HUES48 (cell line): ENCODE measurements at regions not wholly inside any gene's neighbourhood (a gene's known extent, or its start where the extent isn't known, plus 50 kb on each side); places are given as distances from the start of the nearest gene placed in this dataset.
"Not testable (repeated sequence)": the region's sequence is repeated elsewhere in the genome, so short reads cannot be mapped to it uniquely, and the experiment has no call there.

Experiments used
- H3K27ac ChIP-seq: one replicate; pipeline ENCODE4 v1.7.0; 2013; ENCODE audit warnings: low read depth, low read length, inconsistent platforms
- H3K27me3 ChIP-seq: 2 replicates; pipeline ENCODE4 v1.6.1; 2013; ENCODE audit warnings: mild to moderate bottlenecking, low read length; ENCODE audit not compliant: control insufficient read depth, insufficient read depth
- H3K36me3 ChIP-seq: 2 replicates; pipeline ENCODE4 v1.6.1; 2013; ENCODE audit warnings: low read length; ENCODE audit not compliant: control insufficient read depth, insufficient read depth
- H3K4me1 ChIP-seq: 2 replicates; pipeline ENCODE4 v1.6.1; 2013; ENCODE audit warnings: mild to moderate bottlenecking, low read length; ENCODE audit not compliant: control insufficient read depth, insufficient read depth
- H3K4me3 ChIP-seq: 2 replicates; pipeline ENCODE4 v1.5.1; 2013; ENCODE audit warnings: mild to moderate bottlenecking, low read depth, low read length
- H3K9ac ChIP-seq: 2 replicates; pipeline ENCODE4 v1.6.1; 2013; ENCODE audit warnings: mild to moderate bottlenecking, low read depth, low read length, moderate library complexity
- H3K9me3 ChIP-seq: 2 replicates; pipeline ENCODE4 v1.6.1; 2013; ENCODE audit warnings: low read length; ENCODE audit not compliant: control insufficient read depth, insufficient read depth

DNA sequence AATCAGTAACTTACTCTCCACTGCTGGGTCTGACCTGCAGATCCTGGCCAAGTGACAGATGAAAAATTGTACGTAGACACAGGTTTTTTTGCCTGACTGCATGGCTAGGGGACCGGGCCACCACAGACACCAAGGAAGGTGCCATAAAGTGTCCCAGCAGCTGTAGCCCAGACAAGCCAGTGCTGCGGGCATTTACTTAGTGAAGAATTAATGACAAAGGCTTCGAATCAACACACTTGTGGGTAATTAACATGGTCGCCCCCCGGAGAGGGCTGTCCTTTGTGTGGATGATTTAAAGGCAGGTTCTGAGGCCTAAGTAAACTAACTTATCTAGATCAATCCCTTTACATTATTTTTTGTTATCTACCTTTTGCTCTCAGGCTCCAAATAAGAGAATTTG lies 1709.1 kb upstream of the LRRTM1 start:
- H3K36me3 ChIP-seq, result no peaks in the 10 kb centered on the region
- peaks cover 16% of the 10 kb centered on the region for H3K4me1 ChIP-seq
- peak overlapping the region; percentile 41 for H3K4me3 ChIP-seq
- H3K27ac ChIP-seq, result peak overlapping the region; percentile 53
- no peaks in the 10 kb centered on the region; the same call in 1 of the 2 replicates for H3K9me3 ChIP-seq
- H3K9ac ChIP-seq, result no peak overlapping the region
- H3K27me3 ChIP-seq, result no peaks in the 10 kb centered on the region

DNA sequence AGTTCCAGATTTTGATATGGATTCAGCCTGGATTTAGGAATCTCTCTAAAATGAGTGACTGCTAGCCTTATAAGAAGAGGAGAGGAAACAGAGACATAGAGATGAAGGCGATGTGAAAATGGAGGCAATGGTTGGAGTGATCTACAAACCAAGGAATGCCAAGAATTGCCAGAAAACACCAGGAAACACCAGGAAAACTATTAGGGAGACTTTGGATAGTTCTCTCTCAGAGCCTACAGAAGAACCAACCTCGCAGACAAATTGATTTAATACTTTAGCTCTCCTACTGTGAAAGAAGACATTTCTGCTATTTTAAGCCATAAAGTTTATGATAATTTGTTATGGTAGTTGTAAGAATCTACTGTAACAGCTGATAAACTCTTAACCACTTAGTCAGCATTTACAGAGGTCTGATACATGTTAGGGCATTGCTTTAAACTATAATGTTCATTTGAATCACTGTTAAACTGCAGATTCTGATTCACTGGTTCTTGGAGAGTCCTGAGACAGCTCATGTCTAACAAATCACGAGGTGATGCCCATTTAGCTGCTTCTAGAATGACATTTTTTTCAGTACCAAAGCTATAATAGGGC lies 1702.6 kb upstream of the LRRTM1 start:
- H3K27ac ChIP-seq, result peak overlapping the region; percentile 57
- no peaks in the 10 kb centered on the region for H3K36me3 ChIP-seq
- H3K4me3 ChIP-seq, result no peak overlapping the region
- H3K9ac ChIP-seq, result no peak overlapping the region; the same call in 1 of the 2 replicates
- H3K27me3 ChIP-seq, result no peaks in the 10 kb centered on the region
- H3K4me1 ChIP-seq, result peaks cover 53% of the 10 kb centered on the region
- H3K9me3 ChIP-seq, result no peaks in the 10 kb centered on the region; the same call in 1 of the 2 replicates

DNA sequence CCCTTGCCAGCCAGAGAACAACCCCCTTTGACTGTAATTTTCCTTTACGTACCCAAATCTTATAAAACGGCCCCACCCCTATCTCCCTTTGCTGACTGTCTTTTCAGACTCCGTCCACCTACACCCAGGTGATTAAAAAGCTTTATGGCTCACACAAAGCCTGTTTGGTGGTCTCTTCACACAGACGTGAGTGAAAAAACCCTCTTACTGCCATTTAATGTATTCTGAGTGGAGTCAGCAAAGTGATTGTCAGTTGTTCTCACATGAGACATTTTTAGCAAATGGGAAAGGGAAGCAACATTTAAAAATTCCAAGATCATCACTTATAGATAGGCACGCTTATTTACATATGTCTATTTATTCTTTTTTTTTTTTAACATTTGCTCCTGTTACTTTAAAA lies 1701.3 kb upstream of the LRRTM1 start:
- H3K27me3 ChIP-seq, H3K9me3 ChIP-seq, H3K36me3 ChIP-seq: not testable (repeated sequence)
- peak overlapping the region; percentile 41 for H3K9ac ChIP-seq
- peak overlapping the region; percentile 20; the same call in 1 of the 2 replicates for H3K4me3 ChIP-seq
- H3K4me1 ChIP-seq, result peaks cover 57% of the 10 kb centered on the region
- H3K27ac ChIP-seq, result peak overlapping the region; percentile 85

DNA sequence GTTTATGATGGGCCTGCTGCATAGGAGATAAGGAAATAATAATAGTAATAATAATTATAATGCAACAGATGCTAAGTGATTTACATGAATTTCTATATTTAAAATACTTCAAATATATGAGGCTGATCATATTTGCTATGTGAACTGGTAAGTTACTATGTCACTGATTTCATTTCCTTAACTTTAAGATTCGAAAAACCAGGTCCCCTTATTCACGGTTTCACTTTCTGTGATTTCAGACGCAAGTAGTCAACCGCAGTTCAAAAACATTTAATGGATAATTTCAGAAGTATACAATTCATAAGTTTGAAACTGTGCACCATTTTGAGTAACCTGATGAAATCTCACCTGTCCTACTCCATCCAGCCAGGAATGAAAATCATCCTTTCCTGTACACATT lies 1697.1 kb upstream of the LRRTM1 start:
- Histone ChIP-seq H3K4me3 (no peak overlapping the region), H3K9ac (no peak overlapping the region), H3K27me3 (no peaks in the 10 kb centered on the region), H3K36me3 (no peaks in the 10 kb centered on the region), H3K4me1 (peaks cover 53% of the 10 kb centered on the region), H3K9me3 (no peaks in the 10 kb centered on the region), H3K27ac (no peak overlapping the region)

DNA sequence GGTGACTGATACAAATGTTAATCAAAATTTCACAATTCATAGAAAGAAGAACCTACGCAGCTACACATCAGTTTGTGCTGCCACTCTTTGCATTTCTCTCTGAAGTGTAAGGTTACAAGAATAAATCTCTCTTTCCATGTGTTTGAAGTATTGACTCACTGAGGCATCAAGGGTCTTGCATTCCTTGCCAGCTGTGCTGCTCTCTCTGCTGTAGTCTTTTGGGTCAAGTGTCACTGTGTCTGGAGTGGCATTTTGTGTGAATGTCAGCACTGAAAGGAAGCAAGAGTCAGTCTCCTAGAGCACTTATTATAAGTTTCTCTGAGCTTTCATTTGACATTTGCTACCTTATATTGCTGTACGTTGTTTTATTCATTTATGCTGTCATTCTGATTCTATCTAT lies 1696.1 kb upstream of the LRRTM1 start:
- H3K9ac ChIP-seq, result no peak overlapping the region
- no peaks in the 10 kb centered on the region for H3K27me3 ChIP-seq
- no peak overlapping the region for H3K4me3 ChIP-seq
- no peaks in the 10 kb centered on the region for H3K9me3 ChIP-seq
- H3K4me1 ChIP-seq, result peaks cover 45% of the 10 kb centered on the region
- H3K27ac ChIP-seq, result no peak overlapping the region
- H3K36me3 ChIP-seq, result no peaks in the 10 kb centered on the region

DNA sequence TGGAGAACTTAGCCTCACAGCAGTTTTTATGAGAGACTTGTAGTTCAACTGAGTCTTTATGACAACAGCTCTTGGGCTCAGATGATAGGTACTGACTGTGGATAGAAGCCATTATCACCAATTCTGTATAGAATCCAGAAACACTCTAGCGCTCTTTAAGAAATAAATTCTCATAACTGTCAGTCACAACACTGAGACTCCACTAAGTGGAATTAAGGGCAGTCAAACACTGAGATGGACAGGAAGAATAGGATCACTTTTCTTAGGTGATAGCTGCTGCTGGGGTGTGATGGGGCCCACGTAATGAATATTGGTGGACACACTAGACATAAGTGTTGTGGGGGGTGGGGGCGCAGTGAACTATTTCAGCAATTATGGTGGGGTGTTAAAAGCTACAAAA lies 1691.8 kb upstream of the LRRTM1 start:
- H3K4me1 ChIP-seq, result peaks cover 16% of the 10 kb centered on the region
- no peaks in the 10 kb centered on the region for H3K36me3 ChIP-seq
- H3K27me3 ChIP-seq, result no peaks in the 10 kb centered on the region
- H3K9me3 ChIP-seq, result peaks cover 5% of the 10 kb centered on the region; the same call in 1 of the 2 replicates
- H3K4me3 ChIP-seq, result no peak overlapping the region
- H3K9ac ChIP-seq, result no peak overlapping the region
- no peak overlapping the region for H3K27ac ChIP-seq

DNA sequence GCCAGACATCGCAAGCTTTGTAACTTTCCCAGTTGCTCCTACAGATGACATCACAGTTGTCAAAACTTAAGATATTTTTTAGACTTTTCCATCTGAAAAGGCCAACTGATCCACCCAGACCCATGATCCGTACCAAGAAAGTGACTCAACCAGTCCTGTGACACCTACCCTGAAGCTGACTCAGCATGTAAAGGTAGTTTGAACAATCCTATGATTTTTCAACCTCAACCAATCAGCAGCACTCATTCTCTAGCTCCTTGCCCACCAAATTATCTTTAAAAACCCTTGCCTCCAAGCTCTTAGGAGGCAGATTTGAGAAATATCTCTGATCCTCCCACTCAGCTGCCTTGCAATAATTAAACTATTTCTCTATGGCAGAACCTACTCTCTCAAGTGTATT lies 1686.7 kb upstream of the LRRTM1 start:
- H3K4me1 ChIP-seq, result no peaks in the 10 kb centered on the region
- no peak overlapping the region for H3K27ac ChIP-seq
- no peak overlapping the region for H3K9ac ChIP-seq
- no peaks in the 10 kb centered on the region for H3K36me3 ChIP-seq
- no peaks in the 10 kb centered on the region for H3K27me3 ChIP-seq
- H3K9me3 ChIP-seq, result peaks cover 7% of the 10 kb centered on the region; the same call in 1 of the 2 replicates
- no peak overlapping the region for H3K4me3 ChIP-seq

DNA sequence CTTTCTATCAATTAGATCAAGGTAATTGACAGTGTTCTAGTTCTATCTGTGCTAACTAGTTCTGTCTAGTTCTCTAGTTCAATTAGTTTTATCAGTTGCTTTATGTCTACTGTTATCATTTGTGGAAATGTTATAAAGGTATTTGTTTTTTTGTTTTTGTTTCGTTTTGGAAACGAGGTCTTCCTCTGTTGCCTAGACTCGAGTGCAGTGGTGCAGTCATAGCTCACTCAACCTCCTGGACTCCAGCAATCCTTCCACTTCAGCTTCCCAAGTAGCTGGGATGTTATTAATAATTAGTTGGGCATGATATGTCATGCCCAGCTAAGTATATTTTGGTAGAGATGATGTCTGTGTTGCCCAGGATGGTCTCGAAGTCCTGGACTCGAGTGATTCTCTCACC lies 1682.8 kb upstream of the LRRTM1 start:
- Histone ChIP-seq H3K4me1 (no peaks in the 10 kb centered on the region), H3K36me3 (no peaks in the 10 kb centered on the region), H3K27me3 (no peaks in the 10 kb centered on the region), H3K4me3 (no peak overlapping the region), H3K9me3 (peaks cover 7% of the 10 kb centered on the region; the same call in 1 of the 2 replicates), H3K9ac (no peak overlapping the region), H3K27ac (no peak overlapping the region)

DNA sequence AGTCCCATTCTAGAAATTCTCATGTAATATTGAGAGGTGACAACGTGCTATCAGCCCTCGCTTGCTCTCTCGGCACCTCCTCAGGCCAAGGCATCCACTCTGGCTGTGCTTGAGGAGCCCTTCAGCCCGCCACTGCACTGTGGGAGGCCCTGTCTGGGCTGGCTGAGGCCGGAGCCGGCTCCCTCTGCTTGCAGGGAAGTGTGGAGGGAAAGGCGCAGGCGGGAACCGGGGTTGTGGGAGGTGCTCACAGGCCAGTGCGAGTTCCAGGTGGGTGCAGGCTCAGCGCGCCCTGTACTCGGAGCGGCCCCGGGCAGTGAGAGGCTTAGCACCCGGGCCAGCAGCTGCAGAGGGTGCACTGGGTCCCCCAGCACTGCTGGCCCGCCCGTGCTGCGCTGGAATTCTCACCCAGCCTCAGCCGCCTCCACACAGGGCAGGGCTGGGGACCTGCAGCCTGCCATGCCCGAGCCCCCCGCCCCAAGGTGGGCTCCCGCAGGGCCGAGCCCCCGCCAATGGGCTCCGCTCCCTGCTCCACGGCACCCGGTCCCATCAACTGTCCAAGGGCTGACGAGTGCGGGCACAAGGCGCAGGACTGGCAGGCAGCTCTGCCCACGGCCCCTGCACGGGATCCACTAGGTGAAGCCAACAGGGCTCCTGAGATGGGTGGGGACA lies 1680.6 kb upstream of the LRRTM1 start:
- Histone ChIP-seq H3K27me3 (no peaks in the 10 kb centered on the region), H3K27ac (no peak overlapping the region), H3K9ac (no peak overlapping the region), H3K4me1 (no peaks in the 10 kb centered on the region), H3K36me3 (no peaks in the 10 kb centered on the region), H3K4me3 (no peak overlapping the region), H3K9me3 (no peaks in the 10 kb centered on the region)

DNA sequence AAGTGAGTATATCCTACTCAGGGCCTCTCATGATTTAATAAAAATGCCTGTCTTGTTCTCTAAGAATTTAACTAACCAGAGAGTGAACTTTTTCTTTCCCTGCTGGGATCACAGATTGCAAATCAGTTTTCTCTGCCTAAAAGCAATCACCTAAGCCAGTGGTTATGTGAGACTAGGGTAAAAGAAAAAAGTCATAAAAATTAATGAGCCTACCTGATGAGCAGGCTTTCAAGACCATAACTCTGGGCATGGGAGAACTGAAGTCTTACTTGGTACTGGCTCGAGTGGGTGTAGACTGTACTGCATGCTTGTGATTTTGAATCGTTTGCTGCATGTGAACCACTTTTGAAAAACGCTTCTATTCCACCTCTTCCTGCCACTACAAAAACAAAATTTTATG lies 1677.0 kb upstream of the LRRTM1 start:
- Histone ChIP-seq H3K9ac (no peak overlapping the region), H3K27ac (no peak overlapping the region), H3K9me3 (no peaks in the 10 kb centered on the region), H3K4me1 (no peaks in the 10 kb centered on the region), H3K36me3 (no peaks in the 10 kb centered on the region), H3K27me3 (no peaks in the 10 kb centered on the region), H3K4me3 (no peak overlapping the region)

DNA sequence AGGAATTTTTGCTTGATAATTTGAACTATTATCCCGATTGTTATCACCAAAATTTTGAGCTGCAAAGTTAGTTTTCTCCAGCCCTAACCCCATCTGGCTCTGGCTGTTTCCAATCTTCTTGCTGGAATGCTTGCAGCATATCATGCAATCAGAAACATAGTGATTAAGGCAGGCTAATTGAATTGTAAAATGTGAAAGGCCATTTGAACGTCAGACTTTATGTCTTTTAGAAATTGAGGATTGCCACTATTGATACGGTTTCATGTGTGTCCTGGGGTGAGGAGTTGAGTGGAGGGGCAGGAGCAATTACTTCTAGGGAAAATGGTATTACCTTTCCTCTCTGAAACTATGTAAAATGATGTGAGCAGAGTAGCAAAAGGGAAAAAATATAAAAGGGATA lies 1674.5 kb upstream of the LRRTM1 start:
- H3K4me3 ChIP-seq, result no peak overlapping the region
- no peaks in the 10 kb centered on the region for H3K36me3 ChIP-seq
- H3K27ac ChIP-seq, result no peak overlapping the region
- 0 out of 2 replicates have a peak, but pooled peaks cover 3% of the 10 kb centered on the region for H3K4me1 ChIP-seq
- no peaks in the 10 kb centered on the region for H3K9me3 ChIP-seq
- no peaks in the 10 kb centered on the region for H3K27me3 ChIP-seq
- H3K9ac ChIP-seq, result no peak overlapping the region
